Endodermal cell (in vitro differentiated cells): ENCODE measurements at regions not wholly inside any gene's neighbourhood (a gene's known extent, or its start where the extent isn't known, plus 50 kb on each side); places are given as distances from the start of the nearest gene placed in this dataset.
A peak's percentile ranks its signal among the peaks of the same experiment; 100 is the strongest.

Experiments used
- DNase-seq: peaks from one replicate; pipeline ENCODE4 v3.0.0-alpha.2; 2017
- H3K27ac ChIP-seq: 2 replicates; pipeline ENCODE4 v1.5.1; 2013; ENCODE audit warnings: mild to moderate bottlenecking, low read depth, low read length, moderate library complexity
- H3K27me3 ChIP-seq: 2 replicates; pipeline ENCODE4 v1.6.1; 2013; ENCODE audit warnings: mild to moderate bottlenecking, low read length, moderate library complexity; ENCODE audit not compliant: insufficient read depth, control insufficient read depth, poor library complexity, severe bottlenecking
- H3K36me3 ChIP-seq: 2 replicates; pipeline ENCODE4 v1.7.0; 2013; ENCODE audit warnings: mild to moderate bottlenecking, low read length, moderate library complexity; ENCODE audit not compliant: control insufficient read depth, insufficient read depth
- H3K4me1 ChIP-seq: one replicate; pipeline ENCODE4 v1.7.0; 2013; ENCODE audit warnings: low read length; ENCODE audit not compliant: control insufficient read depth, insufficient read depth
- H3K4me3 ChIP-seq: 2 replicates; pipeline ENCODE4 v1.5.1; 2013; ENCODE audit warnings: mild to moderate bottlenecking, low read length, moderate library complexity
- H3K9ac ChIP-seq: 2 replicates; pipeline ENCODE4 v1.6.1; 2013; ENCODE audit warnings: mild to moderate bottlenecking, low read length, moderate library complexity; ENCODE audit not compliant: poor library complexity, severe bottlenecking; ENCODE audit errors: extremely low read depth
- H3K9me3 ChIP-seq: 2 replicates; pipeline ENCODE4 v1.6.1; 2013; ENCODE audit warnings: mild to moderate bottlenecking, low read length, moderate library complexity; ENCODE audit not compliant: control insufficient read depth
- H3K27ac Mint-ChIP-seq: 2 replicates; pipeline ENCODE4 v1.8.0; 2020; ENCODE audit warnings: mixed read lengths
- H3K27me3 Mint-ChIP-seq: 2 replicates; pipeline ENCODE4 v1.8.0; 2021; ENCODE audit warnings: mild to moderate bottlenecking, mixed read lengths; ENCODE audit not compliant: insufficient read depth
- H3K36me3 Mint-ChIP-seq: 2 replicates; pipeline ENCODE4 v1.8.0; 2020; ENCODE audit warnings: low read depth, mixed read lengths
- H3K4me1 Mint-ChIP-seq: 2 replicates; pipeline ENCODE4 v1.8.0; 2020; ENCODE audit warnings: mixed read lengths
- H3K4me3 Mint-ChIP-seq: 2 replicates; pipeline ENCODE4 v1.8.0; 2020; ENCODE audit warnings: mild to moderate bottlenecking, moderate library complexity, mixed read lengths
- H3K9me3 Mint-ChIP-seq: 2 replicates; pipeline ENCODE4 v1.8.0; 2020; ENCODE audit warnings: mild to moderate bottlenecking, mixed read lengths
- CTCF ChIP-seq: fragments of 200-600 bp; sonication (generic); conservative IDR thresholded peaks from 2 replicates; pipeline ENCODE4 v1.5.0; 2021; ENCODE audit warnings: antibody characterized with exemption, mild to moderate bottlenecking
- WGBS, 2 experiments: methylation state at CpG; one replicate each; pipeline versions ENCODE4 v1.1.5 to v1.1.7; 2013; ENCODE audit warnings: missing lambda C conversion rate in 2 of 2, mixed read lengths in 1 of 2; ENCODE audit not compliant: insufficient coverage in 1 of 2, insufficient read length in 1 of 2; 5-methylcytosine and 5-hydroxymethylcytosine counted together

GRCh38 chr20:51889466-51889865, 87.1 kb upstream of the SALL4 start:
- TF ChIP-seq CTCF: no peak
- peak; percentile 75 for DNase-seq
- no peak overlapping the region for H3K9ac ChIP-seq
- no peaks in the 10 kb centered on the region for H3K36me3 Mint-ChIP-seq
- 0 to 8% methylated on average over 1 to 3 of the region's 4 CpGs for WGBS, 2 experiments
- peak overlapping the region; percentile 62 for H3K27ac Mint-ChIP-seq
- peaks cover 45% of the 10 kb centered on the region for H3K4me1 Mint-ChIP-seq
- H3K4me3 ChIP-seq: peak overlapping the region; percentile 62
- H3K36me3 ChIP-seq: no peaks in the 10 kb centered on the region
- peaks cover 2% of the 10 kb centered on the region for H3K27me3 Mint-ChIP-seq
- H3K4me1 ChIP-seq: peaks cover 18% of the 10 kb centered on the region
- no peak overlapping the region for H3K27ac ChIP-seq
- no peaks in the 10 kb centered on the region for H3K9me3 ChIP-seq
- no peaks in the 10 kb centered on the region for H3K9me3 Mint-ChIP-seq
- peak overlapping the region; percentile 35 for H3K4me3 Mint-ChIP-seq
- no peaks in the 10 kb centered on the region for H3K27me3 ChIP-seq

- no peak overlapping the region for H3K9ac ChIP-seq
- peaks cover 2% of the 10 kb centered on the region for H3K27me3 Mint-ChIP-seq
- H3K27ac Mint-ChIP-seq: peak overlapping the region; percentile 44
- no peaks in the 10 kb centered on the region for H3K36me3 ChIP-seq
- H3K9me3 ChIP-seq: no peaks in the 10 kb centered on the region
- TF ChIP-seq CTCF: no peak
- H3K4me1 Mint-ChIP-seq: peaks cover 34% of the 10 kb centered on the region
- H3K4me1 ChIP-seq: peaks cover 11% of the 10 kb centered on the region
- peak overlapping the region; percentile 77 for H3K27ac ChIP-seq
- H3K27me3 ChIP-seq: no peaks in the 10 kb centered on the region
- H3K36me3 Mint-ChIP-seq: no peaks in the 10 kb centered on the region
- WGBS, 2 experiments: 63 to 65% methylated on average over 10 of the region's 10 CpGs
- peak overlapping the region; percentile 1 for H3K4me3 Mint-ChIP-seq
- H3K4me3 ChIP-seq: peak overlapping the region; percentile 10
- H3K9me3 Mint-ChIP-seq: no peaks in the 10 kb centered on the region
- DNase-seq: peak; percentile 48
Observed at GRCh38 chr20:51888291-51888690, 86.0 kb upstream of the SALL4 start.

- 73 to 81% methylated on average over 4 to 5 of the region's 5 CpGs for WGBS, 2 experiments
- no peaks in the 10 kb centered on the region for H3K9me3 ChIP-seq
- peaks cover 2% of the 10 kb centered on the region for H3K27me3 Mint-ChIP-seq
- TF ChIP-seq CTCF: no peak
- DNase-seq: peak; percentile 49
- no peak overlapping the region for H3K27ac ChIP-seq
- H3K4me1 Mint-ChIP-seq: peaks cover 32% of the 10 kb centered on the region
- no peak overlapping the region for H3K27ac Mint-ChIP-seq
- H3K36me3 Mint-ChIP-seq: no peaks in the 10 kb centered on the region
- peaks cover 11% of the 10 kb centered on the region for H3K4me1 ChIP-seq
- H3K9ac ChIP-seq: no peak overlapping the region
- H3K9me3 Mint-ChIP-seq: no peaks in the 10 kb centered on the region
- H3K27me3 ChIP-seq: no peaks in the 10 kb centered on the region
- H3K4me3 Mint-ChIP-seq: no peak overlapping the region
- no peaks in the 10 kb centered on the region for H3K36me3 ChIP-seq
- no peak overlapping the region for H3K4me3 ChIP-seq
Observed at GRCh38 chr20:51886891-51887608, 84.7 kb upstream of the SALL4 start.
